ENCODE measurements at regions not wholly inside any gene's neighbourhood (a gene's known extent, or its start where the extent isn't known, plus 50 kb on each side); places are given as distances from the start of the nearest gene placed in this dataset.

DNA sequence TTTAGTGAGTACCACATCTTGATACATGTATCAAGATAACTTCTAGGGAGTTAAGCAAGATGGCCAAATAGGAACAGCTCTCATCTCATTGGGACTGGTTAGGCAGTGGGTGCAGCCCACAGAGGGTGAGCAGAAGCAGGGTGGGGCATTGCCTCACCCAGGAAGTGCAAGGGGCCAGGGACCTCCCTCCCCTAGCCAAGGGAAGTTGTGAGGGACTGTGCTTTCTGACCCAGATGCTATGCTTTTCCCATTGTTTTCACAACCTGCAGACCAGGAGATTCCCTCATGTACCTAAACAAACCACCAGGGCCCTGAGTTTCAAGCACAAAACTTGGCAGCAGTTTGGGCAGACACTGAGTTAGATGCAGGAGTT is 665.0 kb upstream of the CBLB start:
- TF ChIP-seq YY1 (IDR thresholded peaks at IDR 0.05): no peak
- TF ChIP-seq TAF1 (conservative IDR thresholded peaks at IDR 0.05): no peak
- TF ChIP-seq, protein P1, sequence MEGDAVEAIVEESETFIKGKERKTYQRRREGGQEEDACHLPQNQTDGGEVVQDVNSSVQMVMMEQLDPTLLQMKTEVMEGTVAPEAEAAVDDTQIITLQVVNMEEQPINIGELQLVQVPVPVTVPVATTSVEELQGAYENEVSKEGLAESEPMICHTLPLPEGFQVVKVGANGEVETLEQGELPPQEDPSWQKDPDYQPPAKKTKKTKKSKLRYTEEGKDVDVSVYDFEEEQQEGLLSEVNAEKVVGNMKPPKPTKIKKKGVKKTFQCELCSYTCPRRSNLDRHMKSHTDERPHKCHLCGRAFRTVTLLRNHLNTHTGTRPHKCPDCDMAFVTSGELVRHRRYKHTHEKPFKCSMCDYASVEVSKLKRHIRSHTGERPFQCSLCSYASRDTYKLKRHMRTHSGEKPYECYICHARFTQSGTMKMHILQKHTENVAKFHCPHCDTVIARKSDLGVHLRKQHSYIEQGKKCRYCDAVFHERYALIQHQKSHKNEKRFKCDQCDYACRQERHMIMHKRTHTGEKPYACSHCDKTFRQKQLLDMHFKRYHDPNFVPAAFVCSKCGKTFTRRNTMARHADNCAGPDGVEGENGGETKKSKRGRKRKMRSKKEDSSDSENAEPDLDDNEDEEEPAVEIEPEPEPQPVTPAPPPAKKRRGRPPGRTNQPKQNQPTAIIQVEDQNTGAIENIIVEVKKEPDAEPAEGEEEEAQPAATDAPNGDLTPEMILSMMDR (IDR thresholded peaks at IDR 0.05; ENCODE audit: low read depth, low read length, missing input control): no peak
- TF ChIP-seq RAD21 (IDR thresholded peaks at IDR 0.05): no peak
- no peak for TF ChIP-seq FOXA2 (IDR thresholded peaks at IDR 0.05)
- no peak for TF ChIP-seq JUND (IDR thresholded peaks at IDR 0.05)
- TF ChIP-seq, protein P2, sequence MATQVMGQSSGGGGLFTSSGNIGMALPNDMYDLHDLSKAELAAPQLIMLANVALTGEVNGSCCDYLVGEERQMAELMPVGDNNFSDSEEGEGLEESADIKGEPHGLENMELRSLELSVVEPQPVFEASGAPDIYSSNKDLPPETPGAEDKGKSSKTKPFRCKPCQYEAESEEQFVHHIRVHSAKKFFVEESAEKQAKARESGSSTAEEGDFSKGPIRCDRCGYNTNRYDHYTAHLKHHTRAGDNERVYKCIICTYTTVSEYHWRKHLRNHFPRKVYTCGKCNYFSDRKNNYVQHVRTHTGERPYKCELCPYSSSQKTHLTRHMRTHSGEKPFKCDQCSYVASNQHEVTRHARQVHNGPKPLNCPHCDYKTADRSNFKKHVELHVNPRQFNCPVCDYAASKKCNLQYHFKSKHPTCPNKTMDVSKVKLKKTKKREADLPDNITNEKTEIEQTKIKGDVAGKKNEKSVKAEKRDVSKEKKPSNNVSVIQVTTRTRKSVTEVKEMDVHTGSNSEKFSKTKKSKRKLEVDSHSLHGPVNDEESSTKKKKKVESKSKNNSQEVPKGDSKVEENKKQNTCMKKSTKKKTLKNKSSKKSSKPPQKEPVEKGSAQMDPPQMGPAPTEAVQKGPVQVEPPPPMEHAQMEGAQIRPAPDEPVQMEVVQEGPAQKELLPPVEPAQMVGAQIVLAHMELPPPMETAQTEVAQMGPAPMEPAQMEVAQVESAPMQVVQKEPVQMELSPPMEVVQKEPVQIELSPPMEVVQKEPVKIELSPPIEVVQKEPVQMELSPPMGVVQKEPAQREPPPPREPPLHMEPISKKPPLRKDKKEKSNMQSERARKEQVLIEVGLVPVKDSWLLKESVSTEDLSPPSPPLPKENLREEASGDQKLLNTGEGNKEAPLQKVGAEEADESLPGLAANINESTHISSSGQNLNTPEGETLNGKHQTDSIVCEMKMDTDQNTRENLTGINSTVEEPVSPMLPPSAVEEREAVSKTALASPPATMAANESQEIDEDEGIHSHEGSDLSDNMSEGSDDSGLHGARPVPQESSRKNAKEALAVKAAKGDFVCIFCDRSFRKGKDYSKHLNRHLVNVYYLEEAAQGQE (IDR thresholded peaks at IDR 0.05): no peak
- TF ChIP-seq SP1 (IDR thresholded peaks at IDR 0.05): no peak

Data from liver (tissue), 3 donors.